Activated T-cell treated with anti-CD3 and anti-CD28 coated beads, Interleukin-2, amount 50 U/mL, for 1 hour (primary cell): ENCODE measurements at regions not wholly inside any gene's neighbourhood (a gene's known extent, or its start where the extent isn't known, plus 50 kb on each side); places are given as distances from the start of the nearest gene placed in this dataset.

Experiments
- DNase-seq: peaks from one replicate; pipeline ENCODE4 v3.0.0-alpha.2; 2020

DNA sequence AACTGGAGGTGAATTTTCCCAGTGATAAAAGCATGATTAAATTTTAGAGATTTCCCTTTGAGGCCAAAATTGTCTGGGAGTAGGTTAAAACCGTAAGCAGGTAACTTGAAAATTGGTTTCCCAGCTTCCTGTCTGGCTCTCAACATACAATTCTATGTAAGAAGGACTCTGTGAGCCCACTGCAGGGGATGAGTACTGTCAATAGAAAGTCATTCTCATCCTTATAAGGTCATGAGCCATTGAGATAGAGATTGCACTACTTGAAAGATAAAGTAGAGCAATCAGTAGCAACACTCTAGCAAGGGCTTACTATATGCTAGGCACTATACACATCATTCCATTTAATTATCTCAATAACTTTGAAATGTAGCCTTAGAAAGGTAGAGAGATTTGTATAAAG, 225.6 kb upstream of the HMGA2 start:
- no peak for DNase-seq

- no peak for DNase-seq
These were observed 222.1 kb upstream of the HMGA2 start for GRCh38 chr12:65602253-65602609.

DNA sequence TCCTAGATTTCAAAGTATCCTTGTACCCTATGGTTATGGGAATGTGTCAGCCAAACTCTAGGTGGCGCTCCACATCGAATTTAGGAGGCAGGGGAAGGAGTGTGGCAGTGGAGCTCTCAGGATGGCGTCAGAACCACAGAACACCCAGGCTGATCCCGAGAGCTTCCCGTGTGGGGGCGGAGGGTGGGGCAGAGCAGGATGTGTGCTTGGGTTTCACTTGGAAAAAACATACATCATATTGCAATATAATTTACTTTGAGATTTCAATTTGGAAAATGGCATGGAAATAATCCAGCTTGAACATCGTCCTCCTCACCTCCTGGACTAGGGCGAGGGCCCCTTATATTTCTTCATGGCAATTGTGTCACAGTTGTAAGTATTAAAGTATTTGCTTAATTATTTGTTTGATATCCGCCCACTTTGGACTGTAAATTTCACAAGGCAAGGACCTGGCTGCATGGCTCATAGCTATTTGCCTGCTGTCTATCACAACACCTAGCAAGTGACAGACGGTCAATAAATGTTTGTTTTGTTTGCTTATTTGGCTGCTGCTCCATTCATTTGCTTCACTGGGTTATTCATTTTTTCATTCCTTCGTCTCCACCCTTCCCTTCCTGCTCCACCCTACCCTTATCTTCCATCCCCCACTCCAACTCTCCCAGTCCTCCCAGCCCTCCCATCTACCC, 221.5 kb upstream of the HMGA2 start:
- DNase-seq, result no peak

DNA sequence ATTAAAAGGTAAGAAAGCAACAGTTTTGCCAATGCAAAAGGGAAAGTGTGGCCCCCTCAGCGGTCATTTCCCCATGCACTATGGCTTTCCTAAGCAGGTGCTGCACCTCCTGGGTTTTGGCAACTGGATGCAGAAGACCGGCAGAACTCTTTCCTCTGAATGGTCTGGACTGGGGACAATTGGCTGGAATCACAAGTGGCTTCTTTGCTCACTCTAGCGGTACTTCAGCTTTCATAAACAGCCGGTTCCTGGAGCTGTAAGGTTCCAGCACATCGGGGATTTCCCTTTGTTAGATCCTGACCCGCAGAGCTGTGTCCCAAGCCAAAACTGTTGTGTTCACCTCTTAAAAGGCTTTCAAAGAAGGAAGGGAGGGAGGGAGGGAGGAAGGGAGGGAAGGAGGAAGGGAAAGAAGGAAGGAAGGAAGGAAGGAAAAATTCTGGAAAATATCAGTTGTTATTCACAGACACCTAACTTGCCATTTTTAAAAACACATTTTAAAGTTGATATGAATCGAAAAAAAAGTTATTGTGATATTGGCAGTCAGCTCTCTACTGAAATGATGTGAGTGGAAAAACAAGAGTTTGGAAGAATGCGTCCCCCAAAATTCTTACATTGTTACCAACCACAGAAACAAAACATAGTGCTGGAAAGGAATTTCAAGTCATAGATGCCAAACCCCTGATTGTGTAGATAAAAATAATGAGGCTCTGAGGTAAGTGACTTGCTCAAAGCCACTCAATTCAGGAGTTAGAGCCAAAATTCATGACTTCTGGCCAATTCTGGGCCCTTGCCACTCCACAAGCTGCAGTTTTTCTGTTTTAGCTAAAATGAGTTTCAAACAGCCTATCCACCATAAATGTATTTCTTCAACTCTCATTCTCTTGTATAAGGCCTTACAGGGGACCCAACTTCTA, 220.6 kb upstream of the HMGA2 start:
- DNase-seq, result no peak

DNA sequence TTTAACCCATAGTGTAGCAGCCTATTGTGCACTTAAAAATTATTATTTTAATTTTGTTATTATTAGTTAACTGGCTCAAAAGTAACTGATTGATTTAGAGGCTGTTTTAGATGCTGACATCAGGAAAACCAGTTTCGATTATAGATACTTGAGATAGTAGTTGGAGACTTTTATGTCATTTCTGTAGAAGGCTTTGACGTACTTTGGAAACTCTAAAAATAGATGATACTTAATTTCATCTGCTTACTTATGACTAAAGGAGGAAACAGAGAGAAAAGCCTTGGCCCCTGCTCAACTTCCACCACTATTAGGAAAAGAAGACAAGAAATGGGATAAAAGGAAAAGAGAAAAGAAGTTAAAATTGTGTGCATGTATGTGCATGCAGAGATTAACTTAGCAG, 219.3 kb upstream of the HMGA2 start:
- DNase-seq, result no peak

GRCh38 chr12:65606008-65606766, 218.1 kb upstream of the HMGA2 start:
- no peak for DNase-seq

DNA sequence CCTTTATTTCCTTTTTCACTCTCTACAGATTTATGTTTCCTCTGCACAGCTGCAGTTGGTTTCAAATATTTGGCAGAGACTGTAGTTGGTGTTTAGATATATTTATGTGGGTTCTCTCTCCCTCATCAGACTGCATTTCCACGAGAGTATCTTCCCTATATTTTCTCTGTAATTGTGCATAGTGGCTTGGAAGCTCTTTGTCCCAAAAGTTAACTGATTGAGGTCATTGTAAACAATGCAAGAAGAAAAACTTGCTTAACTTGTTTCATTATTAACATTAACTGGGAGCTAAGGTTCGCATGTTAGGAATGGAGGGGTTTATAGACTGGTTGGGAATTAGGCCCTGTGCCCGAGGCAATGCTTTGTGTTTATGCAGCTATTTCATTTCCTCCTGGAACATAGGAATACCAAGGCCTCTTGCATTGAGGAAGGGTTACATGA, 216.9 kb upstream of the HMGA2 start:
- no peak for DNase-seq

GRCh38 chr12:65608319-65608916, 215.9 kb upstream of the HMGA2 start:
- DNase-seq, result no peak

GRCh38 chr12:65609359-65609771, 214.9 kb upstream of the HMGA2 start:
- DNase-seq, result no peak

- no peak for DNase-seq
These were observed 212.9 kb upstream of the HMGA2 start for GRCh38 chr12:65611396-65611795.

DNA sequence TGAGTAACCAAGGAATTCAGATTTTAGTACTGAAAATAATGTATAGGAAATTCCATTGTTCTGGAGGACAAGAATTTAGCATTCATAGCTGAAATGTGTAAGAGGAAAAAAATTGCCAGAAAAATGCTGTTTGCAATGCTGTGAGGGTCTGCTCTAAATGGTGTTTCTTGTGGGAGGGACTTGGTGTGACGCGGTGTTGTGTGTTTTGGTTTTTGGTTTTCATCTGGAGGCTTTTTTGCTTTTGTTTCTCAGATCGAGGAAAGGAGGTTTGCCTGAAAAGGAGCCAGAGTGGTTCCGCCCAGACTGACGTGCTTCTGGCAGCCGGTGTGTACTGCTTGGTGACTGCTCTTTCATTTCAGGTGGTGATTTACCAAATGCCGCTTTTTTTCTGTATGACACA, 211.8 kb upstream of the HMGA2 start:
- DNase-seq, result no peak

- no peak for DNase-seq
These were observed 210.6 kb upstream of the HMGA2 start for GRCh38 chr12:65613692-65614091.

- no peak for DNase-seq
These were observed 209.9 kb upstream of the HMGA2 start for GRCh38 chr12:65614259-65614889.

GRCh38 chr12:65615118-65615517, 209.2 kb upstream of the HMGA2 start:
- no peak for DNase-seq

DNA sequence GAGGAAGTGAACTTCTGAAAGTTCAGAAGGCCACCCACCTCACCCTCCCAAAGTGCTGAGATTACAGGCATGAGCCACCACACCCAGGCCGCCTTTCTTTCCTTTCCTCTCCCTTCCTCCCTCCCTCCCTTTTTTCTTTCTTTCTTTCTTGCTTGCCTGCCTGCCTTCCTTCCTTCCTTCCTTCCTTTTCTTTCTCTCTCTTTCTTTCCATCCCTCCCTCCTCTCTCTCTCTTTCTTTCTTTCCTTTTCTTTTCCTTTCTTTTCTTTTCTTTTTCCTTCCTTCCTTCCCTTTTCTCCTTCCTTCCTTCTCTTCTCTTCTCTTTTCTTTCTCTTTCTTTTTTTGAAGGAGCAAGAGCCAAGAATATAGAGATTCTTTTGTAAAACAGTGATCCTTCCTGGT, 208.3 kb upstream of the HMGA2 start:
- no peak for DNase-seq

DNA sequence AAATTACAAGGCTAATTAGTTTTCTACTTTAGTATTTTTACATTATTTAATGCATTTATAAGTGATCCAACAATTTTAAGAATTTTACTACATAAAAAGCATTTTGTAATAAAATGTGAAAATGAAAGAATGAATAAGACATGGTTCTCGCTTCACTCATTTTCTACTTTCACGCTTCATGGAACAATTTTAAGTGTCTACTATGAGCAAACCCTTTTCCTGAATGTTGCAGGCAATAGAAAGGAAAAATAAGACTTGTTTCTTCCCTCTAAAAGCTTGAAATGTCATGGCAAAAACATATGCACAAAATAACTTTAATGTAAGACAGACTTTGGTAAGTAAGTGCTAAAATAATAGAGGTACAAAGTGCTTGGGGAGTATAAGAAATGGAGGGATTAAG, 205.7 kb upstream of the HMGA2 start:
- no peak for DNase-seq

DNA sequence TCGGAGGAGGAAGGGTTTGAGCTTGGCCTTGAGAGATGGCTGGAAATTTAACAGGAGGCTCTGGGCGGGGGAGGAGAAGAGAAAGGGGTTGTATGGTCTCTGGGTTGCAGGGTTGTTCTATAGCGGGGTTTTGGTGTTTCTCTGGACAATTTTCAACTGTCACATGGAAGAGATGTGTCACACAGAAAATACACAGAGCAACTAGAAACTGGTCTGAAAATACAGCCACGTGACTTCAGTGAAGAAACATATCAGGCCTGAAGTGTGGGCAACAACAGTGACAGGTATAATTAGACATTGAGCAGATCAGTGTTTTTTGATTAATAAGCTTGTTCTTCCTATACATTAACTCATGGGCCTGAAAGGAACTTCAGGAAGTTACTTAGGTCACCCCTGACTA, 205.3 kb upstream of the HMGA2 start:
- DNase-seq, result no peak

- no peak for DNase-seq
These were observed 204.2 kb upstream of the HMGA2 start for GRCh38 chr12:65620046-65620445.

DNA sequence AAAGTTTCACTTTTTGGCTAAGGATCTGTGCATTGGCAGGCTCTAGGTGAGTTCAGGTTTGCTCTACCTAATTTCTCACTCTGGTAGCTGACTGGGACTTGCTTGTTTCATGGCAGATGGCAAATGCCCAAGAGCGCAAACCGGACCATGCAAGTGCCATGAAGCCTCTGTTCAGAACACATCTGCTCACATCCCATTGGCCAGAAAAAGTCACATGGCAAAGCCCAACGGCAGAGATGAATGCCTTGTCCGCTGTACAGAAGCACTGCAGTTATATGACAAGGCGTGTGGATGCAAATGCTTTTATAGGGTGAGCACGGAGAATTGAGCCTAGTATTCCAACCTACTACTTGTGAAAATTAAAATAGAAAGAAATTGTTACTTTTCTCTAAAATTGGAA, 202.2 kb upstream of the HMGA2 start:
- no peak for DNase-seq

- no peak for DNase-seq
These were observed 200.8 kb upstream of the HMGA2 start for GRCh38 chr12:65623507-65623906.

DNA sequence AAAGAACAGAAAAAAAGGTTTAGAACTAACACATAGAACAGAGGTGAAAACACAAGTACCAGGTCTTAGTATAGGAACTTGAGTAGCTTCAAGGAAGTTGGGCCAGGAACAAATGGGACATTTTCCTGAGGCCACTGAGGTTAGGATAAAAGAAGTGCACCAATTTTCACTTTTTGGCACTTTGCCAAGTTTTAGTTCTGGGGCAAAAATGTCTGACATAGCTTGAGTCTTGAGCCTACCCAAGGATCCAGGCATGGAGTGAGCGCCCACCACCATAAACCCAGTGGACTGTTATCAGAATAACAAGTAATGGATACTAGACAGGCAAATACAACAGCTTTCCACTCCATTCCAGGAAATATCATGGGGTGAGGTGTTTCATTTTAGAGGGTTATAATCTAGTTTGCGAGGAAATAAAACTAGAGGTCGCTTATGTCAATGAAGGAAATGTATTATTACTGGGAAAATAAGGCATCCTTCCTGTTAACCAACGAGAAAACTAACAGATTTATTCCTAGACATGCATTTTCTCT, 199.7 kb upstream of the HMGA2 start:
- no peak for DNase-seq

DNA sequence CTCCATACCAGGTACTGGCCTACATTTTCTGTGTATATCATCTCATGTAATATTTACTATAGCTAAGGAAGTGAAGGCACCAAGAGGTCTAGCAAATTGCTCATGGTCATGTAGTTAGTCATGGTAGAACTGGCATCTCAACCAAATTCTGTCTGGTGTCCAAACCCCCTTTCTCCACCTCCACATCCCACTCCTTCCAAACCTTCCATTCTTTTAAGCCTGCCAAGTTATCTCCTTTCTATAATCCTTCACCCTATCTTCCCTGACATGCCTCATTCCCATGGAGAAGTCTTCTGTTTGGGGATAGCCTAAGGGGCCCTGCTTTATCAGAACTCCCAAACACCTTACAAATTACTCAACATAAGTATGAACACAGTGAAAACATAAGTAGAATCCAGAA, 196.2 kb upstream of the HMGA2 start:
- DNase-seq, result no peak

DNA sequence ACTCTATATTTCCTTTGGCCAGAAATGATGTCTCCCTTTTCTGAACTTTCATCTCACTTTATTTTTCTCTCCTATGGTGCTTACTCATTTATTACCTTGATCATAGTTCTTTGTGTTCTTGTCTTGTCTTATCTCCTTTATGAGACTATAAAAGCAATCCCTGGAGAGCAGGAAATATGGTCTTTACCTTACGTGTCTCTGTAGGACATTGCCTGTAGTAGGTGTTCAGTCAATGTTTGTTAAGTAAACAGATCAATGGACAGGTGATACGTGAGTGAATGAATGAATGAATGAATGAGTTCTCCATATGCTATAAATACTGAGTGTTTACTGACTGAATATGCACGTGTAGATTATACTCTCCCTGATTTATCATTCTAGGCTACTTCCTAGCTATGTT, 193.7 kb upstream of the HMGA2 start:
- DNase-seq, result no peak
